ENCODE measurements at regions not wholly inside any gene's neighbourhood (a gene's known extent, or its start where the extent isn't known, plus 50 kb on each side); places are given as distances from the start of the nearest gene placed in this dataset.
A peak's percentile ranks its signal among the peaks of the same experiment; 100 is the strongest.

DNA sequence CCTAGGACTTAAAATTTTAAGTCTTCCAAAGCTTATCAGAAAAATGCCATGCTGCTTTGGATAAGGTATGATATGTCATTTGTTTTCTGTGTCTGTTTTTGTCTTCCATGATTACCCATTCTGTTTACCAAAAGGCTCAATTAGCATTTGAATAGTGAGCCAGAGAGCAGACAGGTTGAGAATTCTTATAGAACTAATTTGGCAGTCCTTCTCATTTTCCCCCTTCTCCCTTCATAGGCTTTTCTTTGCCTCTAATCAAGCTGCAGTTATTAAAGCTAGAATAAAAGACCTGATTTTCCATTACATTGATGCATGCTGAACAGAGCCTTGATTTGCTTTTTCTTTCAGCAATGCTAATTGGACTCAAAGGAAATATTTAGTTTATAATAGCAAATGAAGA is 993.0 kb downstream of the MAT2B start:
- no peak overlapping the region for H3K4me2 ChIP-seq (ENCODE audit: insufficient read depth, low read length)
- H3K79me2 ChIP-seq (ENCODE audit: insufficient read depth, low read length): no peaks in the 10 kb centered on the region
- TF ChIP-seq, protein P1, sequence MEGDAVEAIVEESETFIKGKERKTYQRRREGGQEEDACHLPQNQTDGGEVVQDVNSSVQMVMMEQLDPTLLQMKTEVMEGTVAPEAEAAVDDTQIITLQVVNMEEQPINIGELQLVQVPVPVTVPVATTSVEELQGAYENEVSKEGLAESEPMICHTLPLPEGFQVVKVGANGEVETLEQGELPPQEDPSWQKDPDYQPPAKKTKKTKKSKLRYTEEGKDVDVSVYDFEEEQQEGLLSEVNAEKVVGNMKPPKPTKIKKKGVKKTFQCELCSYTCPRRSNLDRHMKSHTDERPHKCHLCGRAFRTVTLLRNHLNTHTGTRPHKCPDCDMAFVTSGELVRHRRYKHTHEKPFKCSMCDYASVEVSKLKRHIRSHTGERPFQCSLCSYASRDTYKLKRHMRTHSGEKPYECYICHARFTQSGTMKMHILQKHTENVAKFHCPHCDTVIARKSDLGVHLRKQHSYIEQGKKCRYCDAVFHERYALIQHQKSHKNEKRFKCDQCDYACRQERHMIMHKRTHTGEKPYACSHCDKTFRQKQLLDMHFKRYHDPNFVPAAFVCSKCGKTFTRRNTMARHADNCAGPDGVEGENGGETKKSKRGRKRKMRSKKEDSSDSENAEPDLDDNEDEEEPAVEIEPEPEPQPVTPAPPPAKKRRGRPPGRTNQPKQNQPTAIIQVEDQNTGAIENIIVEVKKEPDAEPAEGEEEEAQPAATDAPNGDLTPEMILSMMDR (IDR thresholded peaks at IDR 0.05; ENCODE audit: extremely low read depth, low read depth, low read length): no peak
- no peaks in the 10 kb centered on the region for H3K27me3 ChIP-seq (ENCODE audit: insufficient read depth, low read length)
- no peak for DNase-seq (ENCODE audit: insufficient read length, low spot score, missing footprints)
- no peaks in the 10 kb centered on the region for H4K20me1 ChIP-seq (ENCODE audit: insufficient read depth, low read length)
- no peaks in the 10 kb centered on the region for H3K4me1 ChIP-seq (ENCODE audit: insufficient read depth, low read length)
- H2AFZ ChIP-seq (ENCODE audit: low read length): no peak overlapping the region
- H3K36me3 ChIP-seq (ENCODE audit: insufficient read depth, low read length): no peaks in the 10 kb centered on the region
- H3K9me3 ChIP-seq (ENCODE audit: low read depth, low read length): no peaks in the 10 kb centered on the region
- no peak overlapping the region for H3K4me3 ChIP-seq (ENCODE audit: insufficient read depth, low read length)
- no peak overlapping the region for H3K27ac ChIP-seq (ENCODE audit: low read depth, low read length)

DNA sequence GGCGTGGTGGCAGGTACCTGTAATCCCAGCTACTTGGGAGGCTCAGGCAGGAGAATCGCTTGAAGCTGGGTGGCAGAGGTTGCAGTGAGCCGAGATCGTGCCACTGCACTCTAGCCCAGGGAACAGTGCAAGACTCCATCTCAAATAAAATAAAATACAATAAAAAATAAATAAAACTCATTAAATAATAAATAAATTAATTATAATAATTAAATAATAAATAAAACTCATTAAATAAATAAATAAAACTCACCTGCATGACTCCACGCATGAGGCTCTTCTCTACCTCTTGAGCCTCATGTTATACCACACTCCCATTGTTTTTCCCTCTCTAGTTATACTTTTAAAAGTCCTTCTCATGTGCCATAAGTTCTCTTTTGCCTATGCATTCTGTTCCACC is 995.4 kb downstream of the MAT2B start:
- Histone ChIP-seq H3K4me1 (ENCODE audit: insufficient read depth, low read length) (peaks cover 3% of the 10 kb centered on the region), H3K4me2 (ENCODE audit: insufficient read depth, low read length) (no peak overlapping the region), H3K27me3 (ENCODE audit: insufficient read depth, low read length) (no peaks in the 10 kb centered on the region), H4K20me1 (ENCODE audit: insufficient read depth, low read length) (no peaks in the 10 kb centered on the region), H3K36me3 (ENCODE audit: insufficient read depth, low read length) (no peaks in the 10 kb centered on the region), H3K79me2 (ENCODE audit: insufficient read depth, low read length) (no peaks in the 10 kb centered on the region), H3K9me3 (ENCODE audit: low read depth, low read length) (no peaks in the 10 kb centered on the region), H3K27ac (ENCODE audit: low read depth, low read length) (no peak overlapping the region), H3K4me3 (ENCODE audit: insufficient read depth, low read length) (no peak overlapping the region), H2AFZ (ENCODE audit: low read length) (no peak overlapping the region)
- TF ChIP-seq, protein P1 (IDR thresholded peaks at IDR 0.05; ENCODE audit: extremely low read depth, low read depth, low read length): no peak
- no peak for DNase-seq (ENCODE audit: insufficient read length, low spot score, missing footprints)

DNA sequence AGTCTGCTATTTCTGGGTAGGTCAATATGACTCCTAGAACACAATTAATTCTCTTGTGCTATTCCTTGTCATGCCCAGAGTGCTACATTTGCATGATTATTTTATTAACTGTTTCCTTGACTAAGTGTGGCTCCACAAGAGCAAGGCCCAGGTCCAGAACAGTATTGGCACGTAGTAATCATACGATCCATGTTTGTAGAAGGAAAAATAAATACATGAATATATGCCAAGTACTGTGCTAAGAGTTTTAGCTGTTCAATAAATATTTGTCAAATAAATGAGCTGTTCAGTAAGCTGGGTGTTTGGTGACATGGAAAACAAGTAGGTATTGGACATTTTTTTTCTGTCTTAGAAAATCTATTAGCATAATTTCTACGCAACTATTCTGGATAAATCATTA is 995.9 kb downstream of the MAT2B start:
- TF ChIP-seq, protein P1 (IDR thresholded peaks at IDR 0.05; ENCODE audit: extremely low read depth, low read depth, low read length): no peak
- H3K27ac ChIP-seq (ENCODE audit: low read depth, low read length): no peak overlapping the region
- H4K20me1 ChIP-seq (ENCODE audit: insufficient read depth, low read length): no peaks in the 10 kb centered on the region
- H3K4me3 ChIP-seq (ENCODE audit: insufficient read depth, low read length): no peak overlapping the region
- H3K4me1 ChIP-seq (ENCODE audit: insufficient read depth, low read length): peaks cover 3% of the 10 kb centered on the region
- H2AFZ ChIP-seq (ENCODE audit: low read length): no peak overlapping the region
- H3K36me3 ChIP-seq (ENCODE audit: insufficient read depth, low read length): no peaks in the 10 kb centered on the region
- H3K27me3 ChIP-seq (ENCODE audit: insufficient read depth, low read length): no peaks in the 10 kb centered on the region
- H3K79me2 ChIP-seq (ENCODE audit: insufficient read depth, low read length): no peaks in the 10 kb centered on the region
- no peak overlapping the region for H3K4me2 ChIP-seq (ENCODE audit: insufficient read depth, low read length)
- no peaks in the 10 kb centered on the region for H3K9me3 ChIP-seq (ENCODE audit: low read depth, low read length)
- peak; percentile 47 for DNase-seq (ENCODE audit: insufficient read length, low spot score, missing footprints)

DNA sequence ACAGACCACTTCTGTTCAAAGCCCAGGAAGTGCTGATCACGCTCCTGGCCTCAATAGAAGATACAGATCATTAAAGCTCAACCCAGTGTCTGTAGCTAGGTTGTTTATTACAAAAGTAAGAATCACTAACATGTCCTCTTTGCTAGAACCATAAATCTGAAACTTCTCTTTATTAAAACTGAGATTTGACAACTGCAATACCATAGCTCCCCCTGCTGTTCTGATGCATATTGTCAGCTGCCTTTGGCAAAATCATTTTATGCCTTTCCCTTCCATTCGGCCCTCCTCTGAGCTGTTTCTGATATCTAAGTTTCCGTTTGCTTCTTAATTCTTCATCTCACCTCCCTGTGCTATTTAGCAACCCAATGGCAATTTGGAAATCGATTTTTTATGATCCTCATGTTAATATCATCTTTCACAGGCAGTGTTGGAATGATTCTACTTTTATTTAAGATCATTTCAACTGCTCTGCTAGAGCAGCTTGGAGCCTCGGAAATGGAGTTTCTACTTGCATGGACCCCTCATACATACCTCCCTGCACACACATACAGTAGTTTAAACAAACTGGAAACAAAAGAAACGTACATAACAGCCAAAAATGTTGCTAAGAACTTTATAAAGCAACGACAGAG is 998.8 kb downstream of the MAT2B start:
- Histone ChIP-seq H2AFZ (ENCODE audit: low read length) (peak overlapping the region; percentile 84), H4K20me1 (ENCODE audit: insufficient read depth, low read length) (no peaks in the 10 kb centered on the region), H3K9me3 (ENCODE audit: low read depth, low read length) (no peaks in the 10 kb centered on the region), H3K79me2 (ENCODE audit: insufficient read depth, low read length) (no peaks in the 10 kb centered on the region), H3K4me2 (ENCODE audit: insufficient read depth, low read length) (peak overlapping the region; percentile 74), H3K36me3 (ENCODE audit: insufficient read depth, low read length) (no peaks in the 10 kb centered on the region), H3K27ac (ENCODE audit: low read depth, low read length) (no peak overlapping the region), H3K4me3 (ENCODE audit: insufficient read depth, low read length) (peak overlapping the region; percentile 60), H3K27me3 (ENCODE audit: insufficient read depth, low read length) (no peaks in the 10 kb centered on the region), H3K4me1 (ENCODE audit: insufficient read depth, low read length) (peaks cover 3% of the 10 kb centered on the region)
- DNase-seq (ENCODE audit: insufficient read length, low spot score, missing footprints): peak; percentile 1
- TF ChIP-seq, protein P1 (IDR thresholded peaks at IDR 0.05; ENCODE audit: extremely low read depth, low read depth, low read length): peak; percentile 82
